H1 (cell line): ENCODE measurements at regions not wholly inside any gene's neighbourhood (a gene's known extent, or its start where the extent isn't known, plus 50 kb on each side); places are given as distances from the start of the nearest gene placed in this dataset.

ENCODE experiments used
- CTCF ChIA-PET: fragments of 300-600 bp; sonication (Branson Sonifier 250); formaldehyde crosslinking; loops from one replicate; lab custom pipeline; 2021; ENCODE audit not compliant: partially characterized antibody; lab: Charles Lee
- POLR2A ChIA-PET: fragments of 300-600 bp; sonication (Branson Sonifier 250); formaldehyde crosslinking; loops from one replicate; lab custom pipeline; 2021; ENCODE audit warnings: inconsistent platforms; ENCODE audit not compliant: partially characterized antibody; lab: Charles Lee
- DNase-seq, 2 experiments: peaks; one replicate each; pipeline versions ENCODE4 v3.0.0 to v3.0.0-alpha.2; 2010 to 2022; ENCODE audit warnings: low spot score in 2 of 2, low read depth in 1 of 2, mixed read lengths in 1 of 2
- FAIRE-seq: peaks from 2 replicates; lab custom pipeline; 2011; peaks lifted over from hg19 to GRCh38; lab: Jason Lieb, UNC
- H2AFZ ChIP-seq: 2 replicates; pipeline ENCODE4 v1.8.1; 2012; ENCODE audit warnings: low read length, inconsistent platforms
- H2AK5ac ChIP-seq: 2 replicates; pipeline ENCODE4 v1.6.1; 2013; ENCODE audit warnings: low read depth, low read length
- H2BK120ac ChIP-seq: replicated peaks from 2 replicates; pipeline ENCODE3; 2013; ENCODE audit warnings: low read depth, low read length, inconsistent platforms
- H2BK12ac ChIP-seq: 2 replicates; pipeline ENCODE4 v1.6.1; 2013; ENCODE audit warnings: low read depth, low read length
- H2BK15ac ChIP-seq: 2 replicates; pipeline ENCODE4 v1.6.1; 2013; ENCODE audit warnings: low read length
- H2BK20ac ChIP-seq: 2 replicates; pipeline ENCODE4 v1.6.1; 2013; ENCODE audit warnings: low read length
- H2BK5ac ChIP-seq: 2 replicates; pipeline ENCODE4 v1.6.1; 2013; ENCODE audit warnings: low read depth, low read length
- H3K14ac ChIP-seq: 2 replicates; pipeline ENCODE4 v1.6.1; 2013; ENCODE audit warnings: inconsistent platforms; ENCODE audit not compliant: insufficient read length
- H3K18ac ChIP-seq: 2 replicates; pipeline ENCODE4 v1.6.1; 2013; ENCODE audit warnings: low read length; ENCODE audit errors: extremely low read depth
- H3K23ac ChIP-seq: 2 replicates; pipeline ENCODE4 v1.6.1; 2013; ENCODE audit warnings: inconsistent platforms; ENCODE audit not compliant: insufficient read length
- H3K23me2 ChIP-seq: 2 replicates; pipeline ENCODE4 v1.6.1; 2013; ENCODE audit warnings: low read depth, low read length
- H3K27ac ChIP-seq: 2 replicates; pipeline ENCODE4 v1.6.1; 2011; ENCODE audit warnings: low read depth, low read length, inconsistent platforms
- H3K27me3 ChIP-seq, 4 experiments: replicated peaks in 1 of 4; 1 replicate in 1 of 4; 2 replicates in 3 of 4; pipeline versions ENCODE4 v1.6.1 to v1.8.1; 2011 to 2013; ENCODE audit warnings: low read length in 3 of 4, mild to moderate bottlenecking in 3 of 4, inconsistent platforms in 2 of 4, mixed read lengths in 2 of 4, moderate library complexity in 1 of 4; ENCODE audit not compliant: control insufficient read depth in 3 of 4, insufficient read depth in 3 of 4; ENCODE audit errors: extremely low read depth in 1 of 4
- H3K36me3 ChIP-seq, 4 experiments: 2 replicates each; pipeline versions ENCODE4 v1.6.1 to v1.8.1; 2011 to 2013; ENCODE audit warnings: mild to moderate bottlenecking in 4 of 4, low read length in 3 of 4, moderate library complexity in 2 of 4, control low read depth in 1 of 4, inconsistent platforms in 1 of 4; ENCODE audit not compliant: insufficient read depth in 4 of 4, control insufficient read depth in 2 of 4
- H3K4ac ChIP-seq: replicated peaks from 2 replicates; pipeline ENCODE3; 2013; ENCODE audit warnings: low read length, low read depth, mixed read lengths, inconsistent platforms; ENCODE audit not compliant: insufficient read length
- H3K4me1 ChIP-seq, 4 experiments: replicated peaks in 1 of 4; 1 replicate in 1 of 4; 2 replicates in 3 of 4; pipeline versions ENCODE4 v1.6.1 to v1.8.1; 2011 to 2013; ENCODE audit warnings: low read length in 3 of 4, inconsistent platforms in 2 of 4, mixed read lengths in 1 of 4; ENCODE audit not compliant: insufficient read depth in 4 of 4, control insufficient read depth in 3 of 4
- H3K4me2 ChIP-seq, 2 experiments: 2 replicates each; pipeline versions ENCODE4 v1.6.1 to v1.8.1; 2011 to 2013; ENCODE audit warnings: low read depth in 2 of 2, low read length in 2 of 2, control low read depth in 1 of 2, inconsistent platforms in 1 of 2, mild to moderate bottlenecking in 1 of 2; ENCODE audit not compliant: insufficient read depth in 1 of 2
- H3K4me3 ChIP-seq, 4 experiments: fragments of 200-600, 300-600 bp in 1 of 4; sonication (generic), shearing (Covaris generic), sonication (Bioruptor Twin) in 1 of 4; 2 replicates each; pipeline versions ENCODE4 v1.5.1 to v1.8.1; 2011 to 2016; ENCODE audit warnings: low read length in 4 of 4, low read depth in 3 of 4, control low read depth in 2 of 4, inconsistent platforms in 2 of 4, mild to moderate bottlenecking in 2 of 4, mixed read lengths in 1 of 4, moderate library complexity in 1 of 4; ENCODE audit not compliant: insufficient read depth in 2 of 4; ENCODE audit errors: extremely low read depth in 1 of 4
- H3K56ac ChIP-seq: replicated peaks from 2 replicates; pipeline ENCODE3; 2013; ENCODE audit warnings: low read depth, mild to moderate bottlenecking, mixed read lengths, low read length, inconsistent platforms; ENCODE audit not compliant: insufficient read length
- H3K79me1 ChIP-seq: 2 replicates; pipeline ENCODE4 v1.6.1; 2013; ENCODE audit warnings: low read depth, low read length, control low read depth
- H3K79me2 ChIP-seq, 2 experiments: 2 replicates each; pipeline versions ENCODE4 v1.6.1 to v1.8.1; 2012 to 2013; ENCODE audit warnings: low read length in 2 of 2, mild to moderate bottlenecking in 2 of 2, inconsistent platforms in 1 of 2; ENCODE audit not compliant: insufficient read depth in 2 of 2, control insufficient read depth in 1 of 2
- H3K9ac ChIP-seq, 4 experiments: replicated peaks in 1 of 4; 1 replicate in 1 of 4; 2 replicates in 3 of 4; pipeline versions ENCODE4 v1.6.1 to v1.8.1; 2011 to 2013; ENCODE audit warnings: low read depth in 3 of 4, low read length in 3 of 4, control low read depth in 2 of 4, mild to moderate bottlenecking in 2 of 4, moderate library complexity in 2 of 4, inconsistent platforms in 1 of 4; ENCODE audit errors: extremely low read depth in 1 of 4
- H3K9me3 ChIP-seq, 2 experiments: 2 replicates each; pipeline versions ENCODE4 v1.6.1 to v1.8.1; 2012 to 2013; ENCODE audit warnings: mild to moderate bottlenecking in 2 of 2, moderate library complexity in 2 of 2, control low read depth in 1 of 2, inconsistent platforms in 1 of 2, low read depth in 1 of 2, low read length in 1 of 2, mixed read lengths in 1 of 2; ENCODE audit not compliant: insufficient read depth in 2 of 2
- H4K20me1 ChIP-seq, 2 experiments: replicated peaks in 1 of 2; 2 replicates each; pipeline versions ENCODE3 to v1.8.1; 2011 to 2013; ENCODE audit warnings: inconsistent platforms in 2 of 2, low read length in 2 of 2, mild to moderate bottlenecking in 1 of 2; ENCODE audit not compliant: insufficient read depth in 2 of 2, control insufficient read depth in 1 of 2
- H4K5ac ChIP-seq: 2 replicates; pipeline ENCODE4 v1.6.1; 2013; ENCODE audit warnings: low read length, low read depth, mixed read lengths, inconsistent platforms; ENCODE audit not compliant: insufficient read length
- H4K8ac ChIP-seq: 2 replicates; pipeline ENCODE4 v1.8.0; 2013; ENCODE audit warnings: mild to moderate bottlenecking, moderate library complexity, low read length, inconsistent platforms; ENCODE audit not compliant: insufficient read depth; ENCODE audit errors: extremely low read depth
- H4K91ac ChIP-seq: replicated peaks from 2 replicates; pipeline ENCODE3; 2013; ENCODE audit warnings: low read length, mixed read lengths, inconsistent platforms; ENCODE audit not compliant: insufficient read length
- CREB1 ChIP-seq: IDR thresholded peaks from 2 replicates; pipeline ENCODE4 v1.6.1; 2012; ENCODE audit warnings: inconsistent platforms
- EP300 ChIP-seq, 2 experiments: IDR thresholded peaks; 1 replicate in 1 of 2; 2 replicates in 1 of 2; pipeline ENCODE4 v1.6.1; 2011 to 2012; ENCODE audit warnings: low read depth in 2 of 2, low read length in 2 of 2, mild to moderate bottlenecking in 2 of 2, borderline replicate concordance in 1 of 2, inconsistent platforms in 1 of 2, moderate library complexity in 1 of 2
- HDAC2 ChIP-seq, 2 experiments: fragments of 300-600 bp in 1 of 2; sonication (generic) in 1 of 2; IDR thresholded peaks; 2 replicates each; pipeline ENCODE4 v1.6.1; 2011 to 2012; ENCODE audit warnings: low read depth in 2 of 2, low read length in 2 of 2, mild to moderate bottlenecking in 2 of 2, moderate library complexity in 2 of 2, borderline replicate concordance in 1 of 2, inconsistent platforms in 1 of 2
- KDM4A ChIP-seq: IDR thresholded peaks from one replicate; pipeline ENCODE4 v1.7.1; 2012; ENCODE audit warnings: low read depth, mild to moderate bottlenecking, moderate library complexity, low read length, inconsistent platforms; ENCODE audit not compliant: severe bottlenecking
- NANOG ChIP-seq: IDR thresholded peaks from 2 replicates; pipeline ENCODE4 v1.6.1; 2011; ENCODE audit warnings: low read length, low read depth, mild to moderate bottlenecking, inconsistent platforms; ENCODE audit not compliant: insufficient read depth, poor library complexity, severe bottlenecking
- NRF1 ChIP-seq: IDR thresholded peaks from 2 replicates; pipeline ENCODE4 v1.6.1; 2011; ENCODE audit warnings: mild to moderate bottlenecking, low read depth, low read length, improper control_type of control experiment
- POU5F1 ChIP-seq: IDR thresholded peaks from 2 replicates; pipeline ENCODE4 v1.6.1; 2011; ENCODE audit warnings: low read depth, mild to moderate bottlenecking, low read length, moderate library complexity
- SIN3A ChIP-seq, 2 experiments: IDR thresholded peaks in 1 of 2; conservative IDR thresholded peaks in 1 of 2; 2 replicates each; pipeline ENCODE4 v1.6.1; 2011 to 2012; ENCODE audit warnings: low read length in 2 of 2, improper control_type of control experiment in 1 of 2, low read depth in 1 of 2, mild to moderate bottlenecking in 1 of 2
- SP2 ChIP-seq: IDR thresholded peaks from 2 replicates; pipeline ENCODE4 v1.6.1; 2012; ENCODE audit warnings: mild to moderate bottlenecking, low read length, inconsistent platforms
- TBP ChIP-seq: IDR thresholded peaks from 2 replicates; pipeline ENCODE4 v1.6.1; 2011; ENCODE audit warnings: low read depth, low read length, improper control_type of control experiment
- TEAD4 ChIP-seq: IDR thresholded peaks from 2 replicates; pipeline ENCODE4 v1.6.1; 2012; ENCODE audit warnings: low read depth, low read length, inconsistent platforms, mixed read lengths
- WGBS, 2 experiments: shearing (Covaris generic) in 1 of 2; methylation state at CpG; one replicate each; pipeline versions ENCODE4 v1.1.6 to v1.1.7; 2013 to 2015; ENCODE audit warnings: low lambda C conversion rate in 2 of 2, mixed read lengths in 2 of 2, inconsistent platforms in 1 of 2, low coverage in 1 of 2, missing lambda C conversion rate in 1 of 2; ENCODE audit not compliant: insufficient replicate concordance in 2 of 2, insufficient coverage in 1 of 2, insufficient read length in 1 of 2; ENCODE audit errors: extremely low coverage in 1 of 2, missing lambda C conversion rate in 1 of 2; 5-methylcytosine and 5-hydroxymethylcytosine counted together

DNA sequence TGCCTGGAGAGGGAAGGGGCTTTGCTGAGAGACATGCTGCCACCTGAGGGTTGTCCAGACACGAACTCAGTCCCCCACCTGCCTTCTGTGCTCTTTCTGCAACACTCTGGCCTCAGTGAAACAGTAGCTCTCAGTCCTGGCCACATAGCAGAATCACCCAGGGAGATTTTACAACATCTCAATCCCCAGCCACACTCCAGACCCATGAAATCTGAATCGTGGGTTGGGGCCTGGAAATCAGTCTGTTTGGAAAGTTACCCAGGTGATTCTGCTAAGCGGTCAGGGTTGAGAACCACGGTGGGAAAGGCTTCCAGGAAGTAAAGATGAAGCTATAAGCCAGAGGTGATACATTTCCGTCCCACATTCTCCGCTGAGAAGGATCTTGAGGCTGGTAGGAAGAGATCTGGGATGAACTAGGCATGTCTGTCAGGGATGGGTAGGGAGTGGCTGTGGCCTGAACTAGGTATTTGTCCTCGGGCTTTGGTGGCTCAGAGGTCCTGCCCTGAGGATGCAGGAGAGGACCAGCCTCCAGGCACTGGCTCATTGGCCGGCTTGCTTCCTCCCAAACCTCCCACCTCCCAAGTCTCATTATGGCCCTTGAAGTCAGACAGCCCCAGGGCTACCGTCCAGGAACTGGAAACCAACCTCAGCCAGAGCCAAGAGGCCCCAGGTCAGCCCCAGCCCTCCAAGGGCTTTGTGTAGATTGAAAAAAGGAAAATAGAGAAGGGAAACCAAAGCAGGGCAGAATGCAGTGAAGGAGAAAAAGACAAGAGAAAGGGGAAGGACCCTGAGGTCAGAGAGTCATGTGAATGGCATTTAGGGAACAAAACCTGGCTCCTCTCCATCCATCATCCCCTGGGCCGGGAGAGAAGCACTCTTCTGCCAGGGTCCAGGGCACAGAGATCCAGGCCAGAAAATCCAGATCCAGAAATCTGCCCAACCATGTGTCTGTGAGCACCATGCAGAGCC lies 119.6 kb downstream of the ZFP36L2 start:
- Histone ChIP-seq H3K14ac (no peak overlapping the region), H3K27me3 (peaks cover 0 to 9% (median 0%) of the 10 kb centered on the region in 4 experiments; a peak in 3 of 7 replicates), H2AK5ac (no peak overlapping the region; the same call in 1 of the 2 replicates), H2BK15ac (no peak overlapping the region), H2BK5ac (no peak overlapping the region), H4K20me1 (no peaks in the 10 kb centered on the region), H3K4me2 (no peak overlapping the region), H3K4me1 (peaks cover 4 to 7% (median 4%) of the 10 kb centered on the region in 4 experiments; a peak in 6 of 7 replicates), H3K4ac (no peak overlapping the region), H3K56ac (no peak overlapping the region), H2BK12ac (no peak overlapping the region), H3K18ac (no peak overlapping the region), H3K23me2 (no peaks in the 10 kb centered on the region; the same call in 1 of the 2 replicates), H3K9me3 (no peaks in the 10 kb centered on the region), H3K9ac (no peak overlapping the region), H3K27ac (no peak overlapping the region), H3K4me3 (no peak overlapping the region), H3K79me1 (no peaks in the 10 kb centered on the region), H2BK120ac (no peak overlapping the region), H4K91ac (no peak overlapping the region), H4K5ac (no peak overlapping the region), H3K36me3 (no peaks in the 10 kb centered on the region), H3K79me2 (no peaks in the 10 kb centered on the region), H2BK20ac (peak overlapping the region; percentile 64; the same call in 1 of the 2 replicates), H3K23ac (no peak overlapping the region), H2AFZ (no peak overlapping the region; the same call in 1 of the 2 replicates), H4K8ac (no peak overlapping the region)
- TF ChIP-seq TBP = no peak
- no peak for TF ChIP-seq POU5F1
- no peak for TF ChIP-seq SP2
- TF ChIP-seq KDM4A = no peak
- TF ChIP-seq NANOG = no peak
- no peak for TF ChIP-seq EP300 (IDR thresholded peaks at IDR 0.05; ENCODE audit: borderline replicate concordance in 1 of 2, low read depth in 2 of 2, low read length in 2 of 2)
- TF ChIP-seq HDAC2 (IDR thresholded peaks at IDR 0.05; ENCODE audit: borderline replicate concordance in 1 of 2, low read depth in 2 of 2, low read length in 2 of 2) = no peak
- no peak for TF ChIP-seq TEAD4
- no peak for TF ChIP-seq CREB1
- no peak for TF ChIP-seq SIN3A (conservative IDR thresholded peaks at IDR 0.05 in 1 of 2, IDR thresholded peaks at IDR 0.05 in 1 of 2; ENCODE audit: low read depth in 1 of 2, low read length in 2 of 2)
- no peak for TF ChIP-seq NRF1
- POLR2A ChIA-PET = no interaction called here
- CTCF ChIA-PET = interaction anchor here (0.7 to 6.6 kb wide), 20 partner anchors 8 to 268 kb away, joined by 3 to 44 read pairs (median 5); no protein-coding TSS in a partner anchor
- FAIRE-seq (no peak), DNase-seq (no peak)
- WGBS, 2 experiments = 88% methylated on average over 10 of the region's 10 CpGs; no CpG with 5 or more reads in 1 of the 2 experiments
